ENCODE measurements at regions not wholly inside any gene's neighbourhood (a gene's known extent, or its start where the extent isn't known, plus 50 kb on each side); places are given as distances from the start of the nearest gene placed in this dataset.
"Not testable (repeated sequence)": the region's sequence is repeated elsewhere in the genome, so short reads cannot be mapped to it uniquely, and the experiment has no call there.

GRCh38 chr1:101588677-101589076 is 351.9 kb downstream of the S1PR1 start:
- DNase-seq = no peak

DNA sequence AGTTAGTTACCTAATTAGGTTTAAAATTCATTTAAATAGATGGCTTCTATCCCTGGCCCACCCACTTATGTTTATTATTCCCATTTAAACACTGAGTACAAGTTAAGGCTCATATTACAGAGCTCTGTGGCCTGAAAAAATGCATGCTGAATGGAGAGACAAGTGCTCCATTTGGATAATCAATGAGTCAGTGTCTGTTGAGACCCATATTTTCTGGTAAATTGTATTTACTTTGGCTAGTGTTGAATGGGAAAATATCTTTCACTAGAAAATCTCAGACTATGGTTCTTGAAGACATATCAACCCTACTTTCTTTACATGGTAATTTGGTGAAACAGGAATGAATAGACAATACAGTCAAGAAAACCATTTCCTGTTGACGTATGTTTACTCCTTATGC is 356.0 kb downstream of the S1PR1 start:
- DNase-seq = no peak

- no peak for DNase-seq
Measured at GRCh38 chr1:101595881-101596374, 359.1 kb downstream of the S1PR1 start.

DNA sequence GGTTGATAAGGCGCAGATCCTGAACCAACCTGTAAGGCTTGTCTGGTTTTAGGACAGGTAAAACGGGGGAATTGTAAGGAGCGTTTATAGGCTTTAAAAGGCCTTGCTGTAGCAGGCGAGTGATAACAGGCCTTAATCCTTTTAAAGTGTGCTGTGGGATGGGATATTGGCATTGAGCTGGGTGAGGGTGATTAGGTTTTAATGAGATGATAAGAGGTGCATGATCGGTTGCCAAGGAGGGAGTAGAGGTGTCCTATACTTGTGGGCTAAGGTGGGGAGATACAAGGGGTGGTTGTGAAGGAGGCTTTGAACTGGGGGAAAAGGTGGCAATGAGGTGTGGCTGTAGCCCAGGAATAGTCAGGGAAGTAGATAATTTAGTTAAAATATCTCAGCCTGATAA is 363.8 kb downstream of the S1PR1 start:
- not testable (repeated sequence) for DNase-seq

DNA sequence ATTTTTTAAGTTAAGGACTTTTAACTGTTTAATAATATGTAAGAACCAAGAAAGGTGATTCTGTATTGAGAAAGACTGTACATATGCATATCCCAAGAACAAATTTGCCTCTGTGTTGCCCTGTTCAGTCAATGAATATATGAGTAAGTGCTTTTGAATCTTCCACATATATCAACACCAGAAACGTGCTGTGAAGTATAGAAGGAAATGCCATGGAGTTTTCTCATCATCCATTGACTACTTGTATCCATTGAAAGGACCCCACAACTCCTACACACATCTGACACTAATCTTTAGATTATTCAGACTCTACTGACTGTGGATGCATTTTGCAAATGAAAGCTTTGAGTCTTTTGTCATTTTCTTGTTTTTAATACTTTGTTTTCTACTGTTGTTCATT is 366.9 kb downstream of the S1PR1 start:
- DNase-seq = no peak

DNA sequence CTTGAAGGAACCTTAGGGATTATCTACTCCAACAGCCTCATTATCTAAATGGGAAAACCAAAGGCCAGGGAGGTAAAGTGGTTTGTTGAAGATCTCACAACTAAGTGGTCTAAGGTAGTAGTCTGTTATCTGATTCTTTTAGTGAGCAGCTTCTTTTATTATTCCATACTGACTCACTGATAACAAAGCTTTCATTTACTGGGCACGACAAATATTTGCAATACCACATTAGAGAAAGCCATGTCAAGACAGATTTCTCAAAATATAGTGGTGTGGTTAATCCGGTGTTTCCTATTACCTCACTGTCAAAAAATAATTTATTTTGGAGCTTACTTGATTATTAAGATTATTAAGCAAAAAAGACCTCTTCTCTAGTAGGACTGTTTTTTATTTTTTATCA is 369.1 kb downstream of the S1PR1 start:
- DNase-seq = no peak

GRCh38 chr1:101613546-101613945 is 376.7 kb downstream of the S1PR1 start:
- no peak for DNase-seq

- DNase-seq = no peak
Measured at GRCh38 chr1:101618900-101619299, 377.8 kb downstream of the OLFM3 start.

GRCh38 chr1:101632548-101633272 is 364.0 kb downstream of the OLFM3 start:
- no peak for DNase-seq

DNA sequence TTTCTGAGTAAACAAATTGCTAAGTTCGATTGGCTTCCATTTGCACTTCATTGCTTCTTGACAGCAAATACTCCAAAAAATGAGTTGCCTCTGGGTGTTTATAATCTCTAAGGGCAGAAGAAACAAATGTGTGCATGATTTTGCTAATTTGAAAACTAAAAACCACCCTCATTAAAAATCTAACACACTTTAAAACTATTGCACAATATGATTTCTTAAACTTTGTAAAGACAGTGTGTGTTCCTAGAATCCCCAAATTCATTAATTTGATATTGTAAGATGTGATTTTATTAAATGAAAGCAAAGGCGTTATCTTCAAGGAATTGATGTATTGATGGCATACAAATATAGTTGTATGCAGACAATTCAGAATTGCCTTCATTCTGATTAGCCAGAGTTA is 350.9 kb downstream of the OLFM3 start:
- DNase-seq = no peak

DNA sequence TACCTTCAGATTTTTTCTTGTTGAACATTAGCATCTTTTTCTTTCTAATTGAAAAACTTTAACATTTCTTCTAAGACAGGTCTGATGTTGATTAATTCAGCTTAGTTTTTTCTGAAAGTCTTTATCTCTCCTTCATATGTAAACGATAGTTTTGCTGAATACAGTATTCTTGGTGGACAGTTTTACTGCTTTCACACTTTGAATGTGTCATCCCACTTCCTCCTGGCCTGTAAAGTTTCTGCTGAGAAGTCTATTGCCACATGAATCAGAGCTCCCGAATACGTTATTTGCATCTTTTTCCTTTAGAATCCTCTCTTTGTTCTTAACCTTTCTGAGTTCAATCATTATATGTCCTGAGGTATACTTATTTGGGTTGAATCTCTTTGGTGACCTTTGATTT is 344.2 kb downstream of the OLFM3 start:
- DNase-seq = no peak

DNA sequence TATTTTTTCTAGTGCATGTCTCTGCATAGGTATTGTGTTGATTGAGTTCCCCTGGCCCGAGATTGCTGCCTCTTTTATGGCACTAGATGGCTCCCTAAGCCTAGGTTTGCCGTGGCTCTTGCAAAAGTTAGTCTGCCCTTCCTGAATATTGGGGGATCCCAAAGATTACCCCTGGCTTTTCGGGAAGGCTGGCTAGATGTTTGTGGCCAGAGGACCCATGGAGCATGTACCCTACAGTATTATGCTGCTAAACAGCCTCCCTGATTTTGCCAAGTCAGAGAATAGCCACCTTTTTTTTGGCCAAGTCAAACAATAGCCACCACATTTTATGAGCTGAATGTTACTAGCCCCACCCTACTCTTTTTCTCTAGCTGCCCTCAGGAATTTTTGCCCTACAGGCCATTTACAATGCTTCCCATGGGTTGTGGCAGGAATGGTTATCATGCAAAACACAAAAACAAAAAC is 343.2 kb downstream of the OLFM3 start:
- DNase-seq = no peak

DNA sequence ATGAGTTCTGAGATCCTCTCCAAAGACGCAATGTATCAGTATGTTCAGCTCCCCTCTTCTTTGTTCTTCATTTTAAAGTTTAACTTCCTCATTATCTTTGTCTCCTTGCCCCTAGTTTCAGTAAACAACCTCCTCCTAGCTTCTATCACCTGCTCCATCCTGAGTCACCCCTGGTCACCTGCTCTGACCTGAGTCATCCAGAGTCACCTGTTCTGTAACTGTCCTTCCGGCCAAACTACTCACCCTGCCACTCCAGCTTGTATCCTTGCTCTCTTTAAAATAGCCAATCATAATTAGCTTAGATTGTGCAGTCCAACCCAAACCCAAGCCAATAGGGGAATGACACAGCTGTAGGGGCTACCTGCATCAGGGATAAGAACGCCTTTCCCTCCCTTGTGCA is 332.0 kb downstream of the OLFM3 start:
- no peak for DNase-seq

GRCh38 chr1:101667761-101668160 is 329.0 kb downstream of the OLFM3 start:
- DNase-seq = no peak

GRCh38 chr1:101683136-101683535 is 313.6 kb downstream of the OLFM3 start:
- no peak for DNase-seq

DNA sequence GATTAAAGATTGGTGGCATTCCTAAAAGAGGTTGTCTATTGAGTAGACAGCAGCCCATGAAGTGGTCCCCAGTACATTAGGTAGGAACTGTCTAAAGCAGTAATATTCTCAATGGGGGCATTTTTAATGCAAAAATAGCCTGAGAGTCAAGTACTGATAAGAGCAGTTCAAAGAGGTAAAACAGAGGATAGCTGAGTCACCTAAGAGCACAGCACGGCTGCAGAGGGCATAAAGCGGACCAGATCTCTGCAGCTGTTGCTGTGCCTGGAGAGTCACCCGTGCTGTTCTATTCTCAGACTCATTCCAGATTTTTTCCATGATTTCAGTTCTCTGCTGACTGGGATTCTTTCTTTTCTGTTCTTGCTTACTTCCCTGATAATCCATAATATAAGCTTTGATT is 313.2 kb downstream of the OLFM3 start:
- DNase-seq = no peak

GRCh38 chr1:101697072-101697471 is 299.7 kb downstream of the OLFM3 start:
- no peak for DNase-seq

DNA sequence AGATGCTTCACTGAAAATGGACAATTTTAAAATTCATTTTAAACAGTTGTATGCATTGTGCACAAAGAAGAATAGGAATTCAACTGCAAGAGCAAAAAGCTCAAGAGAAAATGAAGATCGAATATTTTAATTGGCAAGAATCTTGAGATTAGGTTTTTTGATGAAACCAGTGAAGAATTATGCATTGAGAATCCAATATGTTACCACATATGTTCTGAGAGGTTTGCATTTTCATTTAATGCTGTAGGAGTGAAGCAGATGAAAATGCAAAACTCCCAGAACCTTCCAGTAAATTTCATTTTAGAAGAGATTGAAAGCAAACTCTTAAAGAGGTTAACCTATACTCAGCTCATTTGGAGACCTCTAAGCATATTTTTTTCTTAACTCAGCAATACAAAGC is 298.0 kb downstream of the OLFM3 start:
- DNase-seq = no peak

DNA sequence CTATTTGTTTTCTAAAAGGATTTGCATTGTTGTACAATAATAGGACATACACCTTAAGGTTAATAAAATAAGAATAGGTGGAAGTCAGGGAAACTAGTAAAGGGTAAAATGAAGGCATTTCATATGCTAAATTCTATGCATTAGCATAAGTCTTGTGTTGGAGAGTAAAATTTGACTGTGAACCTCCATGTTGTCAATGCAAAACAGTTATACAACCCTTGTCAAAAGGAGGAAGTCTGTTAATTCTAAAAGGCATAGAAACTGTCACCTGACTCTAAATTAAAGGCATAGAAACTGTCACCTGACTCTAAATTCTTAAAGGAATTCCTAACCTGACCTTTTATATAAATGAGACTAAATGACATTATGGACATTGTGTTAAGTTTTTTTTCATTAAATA is 291.8 kb downstream of the OLFM3 start:
- DNase-seq = no peak

- no peak for DNase-seq
Measured at GRCh38 chr1:101706366-101706765, 290.4 kb downstream of the OLFM3 start.

DNA sequence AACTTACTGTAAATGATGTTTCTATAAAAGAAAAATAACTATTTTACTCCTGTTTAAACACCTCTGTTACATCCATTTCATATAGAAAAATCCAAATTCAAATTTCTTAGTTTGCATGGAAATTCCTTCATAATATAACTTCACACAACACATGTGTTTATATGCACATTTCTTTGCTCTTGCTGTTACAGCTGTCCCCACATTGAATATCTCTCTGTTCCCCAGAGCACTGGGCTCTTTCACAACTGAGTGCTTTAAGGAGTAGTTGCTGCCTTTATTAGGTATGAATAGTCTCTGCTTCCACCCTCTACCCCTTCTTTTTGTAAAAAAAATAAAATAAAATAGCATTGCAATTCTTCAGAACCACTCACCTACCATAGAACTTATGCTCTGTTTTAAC is 287.0 kb downstream of the OLFM3 start:
- no peak for DNase-seq

DNA sequence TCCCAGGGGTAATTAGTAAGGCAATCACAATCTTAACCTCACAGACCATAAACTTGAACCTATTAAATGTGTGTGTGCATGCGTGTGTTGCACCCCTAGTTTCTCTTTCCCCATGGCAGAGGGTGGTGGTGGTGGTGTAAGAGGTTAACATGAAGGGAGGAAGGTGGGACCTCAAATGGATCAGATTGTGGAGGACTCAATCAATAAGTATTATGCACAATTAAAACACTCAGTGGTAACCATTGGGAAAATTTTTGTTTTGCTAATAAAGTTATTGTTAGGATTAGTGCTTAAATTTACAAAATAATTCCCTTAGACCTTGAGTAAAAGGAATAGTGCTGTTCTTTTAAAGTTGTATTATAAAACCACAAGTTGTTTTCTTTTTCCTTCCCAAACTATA is 283.0 kb downstream of the OLFM3 start:
- DNase-seq = no peak

GRCh38 chr1:101723415-101723814 is 273.3 kb downstream of the OLFM3 start:
- no peak for DNase-seq

DNA sequence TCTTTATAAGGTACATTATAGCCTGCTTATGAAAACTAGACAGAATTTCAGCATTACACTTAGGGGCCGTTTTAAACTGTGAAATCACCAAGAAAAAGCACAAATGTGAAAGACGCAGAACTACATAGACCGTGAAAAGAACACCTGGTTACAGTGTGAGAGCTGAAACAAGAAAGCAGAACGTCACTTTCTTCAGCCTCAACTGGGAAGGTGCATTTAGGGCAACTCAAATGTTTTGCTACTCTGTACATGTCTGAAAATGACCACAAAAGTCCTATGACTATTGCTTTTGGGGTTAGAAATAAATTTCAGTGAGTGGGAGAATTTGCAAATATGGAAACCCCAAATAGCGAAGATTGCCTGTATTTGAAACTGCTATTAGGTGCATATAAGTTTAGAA is 268.7 kb downstream of the OLFM3 start:
- no peak for DNase-seq

- DNase-seq = no peak
Measured at GRCh38 chr1:101730559-101730958, 266.2 kb downstream of the OLFM3 start.
